PFSK-1 (cell line): ENCODE measurements at regions not wholly inside any gene's neighbourhood (a gene's known extent, or its start where the extent isn't known, plus 50 kb on each side); places are given as distances from the start of the nearest gene placed in this dataset.

Experiments
- FOXP2 ChIP-seq: optimal IDR thresholded peaks from 2 replicates; pipeline ENCODE3; 2011; ENCODE audit warnings: borderline replicate concordance, control low read depth, inconsistent platforms; ENCODE audit not compliant: insufficient read depth; ENCODE audit errors: extremely low read length, extremely low read depth
- POLR2AphosphoS5 ChIP-seq: IDR thresholded peaks from 2 replicates; pipeline ENCODE4 v1.6.1; 2012; ENCODE audit warnings: low read depth, mild to moderate bottlenecking, control low read depth, low read length, moderate library complexity
- SIN3A ChIP-seq: IDR thresholded peaks from 2 replicates; pipeline ENCODE4 v1.6.1; 2012; ENCODE audit warnings: mild to moderate bottlenecking, low read length, moderate library complexity, borderline replicate concordance; ENCODE audit not compliant: insufficient read depth
- TAF1 ChIP-seq: IDR thresholded peaks from 2 replicates; pipeline ENCODE4 v1.6.1; 2012; ENCODE audit warnings: low read length, control low read depth, borderline replicate concordance; ENCODE audit not compliant: insufficient read depth
- TF ChIP-seq, protein P1 (sequence below), 2 experiments: IDR thresholded peaks; 2 replicates each; pipeline versions ENCODE4 v1.6.1 to v1.8.0; 2011 to 2012; ENCODE audit warnings: low read depth in 2 of 2, low read length in 2 of 2, control low read depth in 1 of 2, inconsistent platforms in 1 of 2, mild to moderate bottlenecking in 1 of 2, moderate library complexity in 1 of 2; ENCODE audit not compliant: insufficient read depth in 1 of 2

DNA sequence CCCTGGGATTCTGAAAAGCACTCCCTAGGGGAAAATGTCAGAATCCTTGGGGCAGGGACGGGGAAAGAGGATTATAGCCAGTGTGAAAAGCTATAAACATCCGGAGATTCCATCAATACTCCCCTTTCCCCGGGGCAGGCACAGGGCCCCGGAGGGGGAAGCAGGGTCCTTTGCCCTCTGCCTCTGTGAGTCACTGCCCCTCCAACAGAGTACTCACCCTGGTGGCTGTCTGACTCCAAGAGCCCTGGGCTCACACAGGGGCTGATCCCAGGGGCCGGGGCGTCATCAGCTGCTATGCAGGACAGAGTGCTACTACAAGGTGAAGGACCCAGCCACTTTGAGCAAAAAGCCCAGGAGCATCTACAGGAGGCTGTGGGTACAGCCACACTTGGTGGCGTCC lies 133.0 kb upstream of the PRR20G start:
- no peak for TF ChIP-seq SIN3A
- TF ChIP-seq, protein P1, sequence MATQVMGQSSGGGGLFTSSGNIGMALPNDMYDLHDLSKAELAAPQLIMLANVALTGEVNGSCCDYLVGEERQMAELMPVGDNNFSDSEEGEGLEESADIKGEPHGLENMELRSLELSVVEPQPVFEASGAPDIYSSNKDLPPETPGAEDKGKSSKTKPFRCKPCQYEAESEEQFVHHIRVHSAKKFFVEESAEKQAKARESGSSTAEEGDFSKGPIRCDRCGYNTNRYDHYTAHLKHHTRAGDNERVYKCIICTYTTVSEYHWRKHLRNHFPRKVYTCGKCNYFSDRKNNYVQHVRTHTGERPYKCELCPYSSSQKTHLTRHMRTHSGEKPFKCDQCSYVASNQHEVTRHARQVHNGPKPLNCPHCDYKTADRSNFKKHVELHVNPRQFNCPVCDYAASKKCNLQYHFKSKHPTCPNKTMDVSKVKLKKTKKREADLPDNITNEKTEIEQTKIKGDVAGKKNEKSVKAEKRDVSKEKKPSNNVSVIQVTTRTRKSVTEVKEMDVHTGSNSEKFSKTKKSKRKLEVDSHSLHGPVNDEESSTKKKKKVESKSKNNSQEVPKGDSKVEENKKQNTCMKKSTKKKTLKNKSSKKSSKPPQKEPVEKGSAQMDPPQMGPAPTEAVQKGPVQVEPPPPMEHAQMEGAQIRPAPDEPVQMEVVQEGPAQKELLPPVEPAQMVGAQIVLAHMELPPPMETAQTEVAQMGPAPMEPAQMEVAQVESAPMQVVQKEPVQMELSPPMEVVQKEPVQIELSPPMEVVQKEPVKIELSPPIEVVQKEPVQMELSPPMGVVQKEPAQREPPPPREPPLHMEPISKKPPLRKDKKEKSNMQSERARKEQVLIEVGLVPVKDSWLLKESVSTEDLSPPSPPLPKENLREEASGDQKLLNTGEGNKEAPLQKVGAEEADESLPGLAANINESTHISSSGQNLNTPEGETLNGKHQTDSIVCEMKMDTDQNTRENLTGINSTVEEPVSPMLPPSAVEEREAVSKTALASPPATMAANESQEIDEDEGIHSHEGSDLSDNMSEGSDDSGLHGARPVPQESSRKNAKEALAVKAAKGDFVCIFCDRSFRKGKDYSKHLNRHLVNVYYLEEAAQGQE (IDR thresholded peaks at IDR 0.05; ENCODE audit: insufficient read depth in 1 of 2, low read depth in 2 of 2, low read length in 2 of 2): no peak

DNA sequence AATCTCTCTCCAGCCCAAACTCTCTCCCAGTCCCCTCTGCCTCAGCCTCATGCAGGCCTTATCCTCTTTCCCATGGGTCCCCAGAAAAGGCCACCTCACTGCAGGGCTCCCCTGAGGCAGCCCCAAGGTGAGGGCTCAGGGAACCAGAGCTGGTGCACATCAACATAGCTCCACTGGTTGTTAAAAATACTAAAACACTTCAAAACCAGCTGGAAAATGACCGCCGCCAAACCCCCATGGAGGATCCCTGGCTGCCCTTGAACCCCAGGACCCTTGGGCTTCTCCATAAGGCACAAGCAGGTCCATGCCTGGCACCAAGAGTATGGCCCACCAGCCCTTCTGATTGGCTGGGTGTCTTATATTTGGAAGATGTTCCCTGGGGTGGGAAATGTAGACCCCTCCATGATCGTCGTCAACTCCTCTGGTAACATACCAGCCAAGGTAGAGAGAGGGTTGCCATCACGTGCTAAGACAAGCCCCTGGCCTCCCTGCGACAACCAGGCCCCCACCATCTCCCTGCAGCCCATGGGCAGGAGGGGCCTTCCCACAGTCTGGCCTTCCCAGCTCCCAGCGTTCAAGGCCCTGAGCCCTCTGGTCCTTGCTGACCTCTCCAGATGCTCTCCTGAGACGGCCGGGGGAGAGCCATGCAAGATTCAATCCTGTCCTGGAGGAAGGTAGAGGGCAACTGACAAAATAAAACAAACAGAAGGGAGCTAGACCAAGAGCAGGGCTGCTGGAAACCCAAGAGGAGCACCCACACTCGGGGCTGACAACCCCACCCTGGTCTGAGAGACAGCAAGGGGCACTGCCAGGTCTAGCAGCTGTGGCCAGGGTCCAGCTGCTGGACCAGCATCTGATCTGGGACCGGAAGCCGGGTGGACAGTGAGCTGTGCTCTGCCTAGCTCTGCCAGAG lies 132.1 kb upstream of the PRR20G start:
- TF ChIP-seq, protein P1 (IDR thresholded peaks at IDR 0.05; ENCODE audit: insufficient read depth in 1 of 2, low read depth in 2 of 2, low read length in 2 of 2): no peak
- TF ChIP-seq FOXP2 (no peak), TAF1 (no peak), SIN3A (no peak), POLR2AphosphoS5 (no peak)

DNA sequence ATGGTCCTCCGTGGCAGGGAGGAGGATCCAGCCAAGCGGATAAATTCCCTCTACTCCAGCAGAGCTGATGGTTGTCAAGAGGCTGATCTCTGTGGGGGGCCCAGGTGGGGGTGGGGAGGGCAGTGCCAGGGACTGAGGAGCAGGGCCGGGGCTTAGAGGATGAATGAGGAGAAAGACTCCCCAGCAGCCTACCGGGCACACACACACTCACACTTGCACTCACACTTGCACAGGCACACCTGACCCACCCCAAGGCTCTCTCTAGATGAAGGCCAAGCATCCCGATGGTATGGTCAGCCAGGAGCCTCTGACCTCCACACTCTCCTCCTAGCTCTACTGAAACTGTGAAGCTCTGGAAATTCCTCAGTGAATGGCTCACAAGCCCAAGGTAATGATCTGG lies 131.3 kb upstream of the PRR20G start:
- no peak for TF ChIP-seq SIN3A
- TF ChIP-seq, protein P1 (IDR thresholded peaks at IDR 0.05; ENCODE audit: insufficient read depth in 1 of 2, low read depth in 2 of 2, low read length in 2 of 2): no peak
- TF ChIP-seq FOXP2: no peak
- no peak for TF ChIP-seq POLR2AphosphoS5
- no peak for TF ChIP-seq TAF1

DNA sequence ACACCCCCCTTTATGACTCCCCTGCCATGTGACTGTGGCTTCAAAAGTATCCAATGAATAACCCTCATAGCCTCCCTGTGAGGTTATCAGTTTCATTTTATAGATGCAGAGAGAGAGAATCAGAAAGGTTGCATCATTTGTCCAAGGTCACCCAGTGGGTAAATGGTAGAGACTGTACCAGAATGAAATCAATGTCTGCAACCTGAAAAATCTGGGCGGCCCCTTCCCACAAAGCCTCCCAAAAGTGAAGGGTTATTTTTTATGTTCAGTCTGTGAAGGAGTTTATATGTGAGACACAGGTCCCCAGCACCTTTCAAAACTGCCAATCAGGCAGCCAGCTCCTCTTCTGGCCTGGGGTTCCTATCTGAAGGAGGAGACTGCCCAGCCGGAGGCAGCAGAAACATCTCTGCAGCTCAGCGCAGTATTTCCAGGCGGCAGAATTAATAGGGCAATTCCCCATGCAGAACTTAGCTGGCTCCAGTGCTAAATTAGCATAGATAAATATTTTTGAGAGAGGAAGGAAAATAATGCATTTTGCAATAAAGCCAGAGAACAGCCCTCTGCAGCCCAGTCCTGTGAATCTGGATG lies 130.8 kb upstream of the PRR20G start:
- TF ChIP-seq POLR2AphosphoS5 (no peak), TAF1 (no peak), FOXP2 (no peak), SIN3A (no peak)
- TF ChIP-seq, protein P1 (IDR thresholded peaks at IDR 0.05; ENCODE audit: insufficient read depth in 1 of 2, low read depth in 2 of 2, low read length in 2 of 2): no peak
